IMR-90 (cell line): ENCODE measurements at regions not wholly inside any gene's neighbourhood (a gene's known extent, or its start where the extent isn't known, plus 50 kb on each side); places are given as distances from the start of the nearest gene placed in this dataset.

ENCODE experiments used
- BHLHE40 ChIP-seq: fragments of 150-350 bp; IDR thresholded peaks from 2 replicates; pipeline ENCODE4 v1.6.1; 2016; ENCODE audit warnings: mild to moderate bottlenecking, low read depth, low read length
- CEBPB ChIP-seq: IDR thresholded peaks from 2 replicates; pipeline ENCODE4 v1.6.1; 2012; ENCODE audit warnings: low read depth, low read length, improper control_type of control experiment
- CTCF ChIP-seq: conservative IDR thresholded peaks from 2 replicates; pipeline ENCODE4 v1.5.1; 2012; ENCODE audit warnings: mild to moderate bottlenecking, low read depth, low read length, improper control_type of control experiment
- MAFK ChIP-seq: IDR thresholded peaks from 2 replicates; pipeline ENCODE4 v1.6.1; 2012; ENCODE audit warnings: low read depth, low read length, improper control_type of control experiment
- POLR2A ChIP-seq: IDR thresholded peaks from 2 replicates; pipeline ENCODE4 v1.6.1; 2012; ENCODE audit warnings: mild to moderate bottlenecking, low read depth, low read length
- RAD21 ChIP-seq: IDR thresholded peaks from 2 replicates; pipeline ENCODE4 v1.6.1; 2012; ENCODE audit warnings: low read length, improper control_type of control experiment
- RFX5 ChIP-seq: IDR thresholded peaks from 2 replicates; pipeline ENCODE4 v1.8.0; 2012; ENCODE audit warnings: low read depth, mild to moderate bottlenecking, low read length, moderate library complexity
- SMC3 ChIP-seq: fragments of 150-350 bp; IDR thresholded peaks from 2 replicates; pipeline ENCODE4 v1.6.1; 2016; ENCODE audit warnings: low read depth, mild to moderate bottlenecking, antibody characterized with exemption, low read length, moderate library complexity
- TF ChIP-seq, protein P1 (sequence below): fragments of 150-350 bp; IDR thresholded peaks from 2 replicates; pipeline ENCODE4 v1.6.1; 2016; ENCODE audit warnings: low read depth, mild to moderate bottlenecking, low read length, moderate library complexity, borderline replicate concordance
- TF ChIP-seq, protein P2 (sequence below): fragments of 150-350 bp; IDR thresholded peaks from 2 replicates; pipeline ENCODE4 v1.6.1; 2017; ENCODE audit warnings: mild to moderate bottlenecking, antibody characterized with exemption, low read length, low read depth

- TF ChIP-seq BHLHE40 (no peak), CEBPB (no peak), RAD21 (no peak), RFX5 (no peak), POLR2A (no peak), CTCF (no peak), SMC3 (no peak), MAFK (no peak)
- TF ChIP-seq, protein P1, sequence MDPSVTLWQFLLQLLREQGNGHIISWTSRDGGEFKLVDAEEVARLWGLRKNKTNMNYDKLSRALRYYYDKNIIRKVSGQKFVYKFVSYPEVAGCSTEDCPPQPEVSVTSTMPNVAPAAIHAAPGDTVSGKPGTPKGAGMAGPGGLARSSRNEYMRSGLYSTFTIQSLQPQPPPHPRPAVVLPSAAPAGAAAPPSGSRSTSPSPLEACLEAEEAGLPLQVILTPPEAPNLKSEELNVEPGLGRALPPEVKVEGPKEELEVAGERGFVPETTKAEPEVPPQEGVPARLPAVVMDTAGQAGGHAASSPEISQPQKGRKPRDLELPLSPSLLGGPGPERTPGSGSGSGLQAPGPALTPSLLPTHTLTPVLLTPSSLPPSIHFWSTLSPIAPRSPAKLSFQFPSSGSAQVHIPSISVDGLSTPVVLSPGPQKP: no peak
- TF ChIP-seq, protein P2, sequence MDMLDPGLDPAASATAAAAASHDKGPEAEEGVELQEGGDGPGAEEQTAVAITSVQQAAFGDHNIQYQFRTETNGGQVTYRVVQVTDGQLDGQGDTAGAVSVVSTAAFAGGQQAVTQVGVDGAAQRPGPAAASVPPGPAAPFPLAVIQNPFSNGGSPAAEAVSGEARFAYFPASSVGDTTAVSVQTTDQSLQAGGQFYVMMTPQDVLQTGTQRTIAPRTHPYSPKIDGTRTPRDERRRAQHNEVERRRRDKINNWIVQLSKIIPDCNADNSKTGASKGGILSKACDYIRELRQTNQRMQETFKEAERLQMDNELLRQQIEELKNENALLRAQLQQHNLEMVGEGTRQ: no peak
Observed at GRCh38 chr2:160615706-160616105, 122.1 kb upstream of the RBMS1 start.
